ENCODE measurements at regions not wholly inside any gene's neighbourhood (a gene's known extent, or its start where the extent isn't known, plus 50 kb on each side); places are given as distances from the start of the nearest gene placed in this dataset.

GRCh38 chr14:38527502-38527878 is 271.6 kb upstream of the CLEC14A start:
- Histone ChIP-seq H3K9me3 (ENCODE audit: control insufficient read depth, low read depth, low read length) (no peaks in the 10 kb centered on the region), H3K36me3 (ENCODE audit: control insufficient read depth, low read depth, low read length) (no peaks in the 10 kb centered on the region), H3K9ac (ENCODE audit: low read length) (no peak overlapping the region), H3K27ac (ENCODE audit: low read length) (no peak overlapping the region), H3K4me1 (ENCODE audit: control insufficient read depth, low read depth, low read length) (peaks cover 29% of the 10 kb centered on the region), H3K4me3 (ENCODE audit: low read length) (no peak overlapping the region), H3K27me3 (ENCODE audit: control insufficient read depth, insufficient read depth, low read length) (no peaks in the 10 kb centered on the region)

GRCh38 chr14:38526826-38527501 is 271.1 kb upstream of the CLEC14A start:
- no peak overlapping the region for H3K4me3 ChIP-seq (ENCODE audit: low read length)
- no peaks in the 10 kb centered on the region for H3K36me3 ChIP-seq (ENCODE audit: control insufficient read depth, low read depth, low read length)
- H3K4me1 ChIP-seq (ENCODE audit: control insufficient read depth, low read depth, low read length), result peaks cover 30% of the 10 kb centered on the region
- no peak overlapping the region for H3K9ac ChIP-seq (ENCODE audit: low read length)
- H3K27ac ChIP-seq (ENCODE audit: low read length), result no peak overlapping the region
- H3K9me3 ChIP-seq (ENCODE audit: control insufficient read depth, low read depth, low read length), result no peaks in the 10 kb centered on the region
- H3K27me3 ChIP-seq (ENCODE audit: control insufficient read depth, insufficient read depth, low read length), result no peaks in the 10 kb centered on the region

GRCh38 chr14:38524636-38525509 is 269.0 kb upstream of the CLEC14A start:
- H3K4me1 ChIP-seq (ENCODE audit: control insufficient read depth, low read depth, low read length), result peaks cover 30% of the 10 kb centered on the region
- H3K36me3 ChIP-seq (ENCODE audit: control insufficient read depth, low read depth, low read length), result no peaks in the 10 kb centered on the region
- H3K4me3 ChIP-seq (ENCODE audit: low read length), result peak overlapping the region; percentile 20

GRCh38 chr14:38522724-38523123 is 266.8 kb upstream of the CLEC14A start:
- H3K9me3 ChIP-seq (ENCODE audit: control insufficient read depth, low read depth, low read length), result no peaks in the 10 kb centered on the region
- no peak overlapping the region for H3K27ac ChIP-seq (ENCODE audit: low read length)
- H3K4me3 ChIP-seq (ENCODE audit: low read length), result no peak overlapping the region
- H3K4me1 ChIP-seq (ENCODE audit: control insufficient read depth, low read depth, low read length), result peaks cover 30% of the 10 kb centered on the region
- H3K9ac ChIP-seq (ENCODE audit: low read length), result no peak overlapping the region
- H3K36me3 ChIP-seq (ENCODE audit: control insufficient read depth, low read depth, low read length), result no peaks in the 10 kb centered on the region
- no peaks in the 10 kb centered on the region for H3K27me3 ChIP-seq (ENCODE audit: control insufficient read depth, insufficient read depth, low read length)

More at GRCh38 chr14:38524636-38525509, 269.0 kb upstream of the CLEC14A start:
- Histone ChIP-seq H3K27me3 (ENCODE audit: control insufficient read depth, insufficient read depth, low read length) (no peaks in the 10 kb centered on the region), H3K9ac (ENCODE audit: low read length) (no peak overlapping the region), H3K9me3 (ENCODE audit: control insufficient read depth, low read depth, low read length) (no peaks in the 10 kb centered on the region), H3K27ac (ENCODE audit: low read length) (peak overlapping the region; percentile 40)

GRCh38 chr14:38521591-38521990 is 265.7 kb upstream of the CLEC14A start:
- no peak overlapping the region for H3K27ac ChIP-seq (ENCODE audit: low read length)
- no peak overlapping the region for H3K4me3 ChIP-seq (ENCODE audit: low read length)
- H3K4me1 ChIP-seq (ENCODE audit: control insufficient read depth, low read depth, low read length), result peaks cover 26% of the 10 kb centered on the region
- H3K27me3 ChIP-seq (ENCODE audit: control insufficient read depth, insufficient read depth, low read length), result no peaks in the 10 kb centered on the region
- H3K36me3 ChIP-seq (ENCODE audit: control insufficient read depth, low read depth, low read length), result no peaks in the 10 kb centered on the region
- H3K9ac ChIP-seq (ENCODE audit: low read length), result no peak overlapping the region
- no peaks in the 10 kb centered on the region for H3K9me3 ChIP-seq (ENCODE audit: control insufficient read depth, low read depth, low read length)

DNA sequence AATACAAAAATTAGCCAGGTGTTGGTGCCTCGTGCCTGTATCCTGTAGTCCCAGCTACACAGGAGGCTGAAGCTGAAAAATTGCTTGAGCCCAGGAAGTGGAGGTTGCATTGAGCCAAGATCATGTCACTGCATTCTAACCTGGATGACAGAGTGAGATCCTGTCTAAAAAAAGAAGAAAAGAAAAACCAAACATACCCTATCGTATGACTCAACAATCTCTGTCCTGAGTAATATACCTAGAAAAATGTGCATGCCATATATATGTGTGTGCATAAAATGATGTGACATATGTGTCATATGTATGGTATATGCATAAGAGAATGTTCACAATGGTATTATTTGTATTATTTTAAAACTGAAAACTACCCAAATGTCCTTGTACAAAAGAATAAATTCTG is 261.5 kb upstream of the CLEC14A start:
- Histone ChIP-seq H3K27me3 (ENCODE audit: control insufficient read depth, insufficient read depth, low read length) (no peaks in the 10 kb centered on the region), H3K9ac (ENCODE audit: low read length) (no peak overlapping the region), H3K4me1 (ENCODE audit: control insufficient read depth, low read depth, low read length) (peaks cover under 1% of the 10 kb centered on the region), H3K4me3 (ENCODE audit: low read length) (no peak overlapping the region), H3K36me3 (ENCODE audit: control insufficient read depth, low read depth, low read length) (no peaks in the 10 kb centered on the region), H3K27ac (ENCODE audit: low read length) (no peak overlapping the region), H3K9me3 (ENCODE audit: control insufficient read depth, low read depth, low read length) (no peaks in the 10 kb centered on the region)

GRCh38 chr14:38512236-38512635 is 256.3 kb upstream of the CLEC14A start:
- H3K9ac ChIP-seq (ENCODE audit: low read length), result no peak overlapping the region
- no peak overlapping the region for H3K4me3 ChIP-seq (ENCODE audit: low read length)
- H3K27ac ChIP-seq (ENCODE audit: low read length), result no peak overlapping the region
- H3K4me1 ChIP-seq (ENCODE audit: control insufficient read depth, low read depth, low read length), result no peaks in the 10 kb centered on the region
- no peaks in the 10 kb centered on the region for H3K9me3 ChIP-seq (ENCODE audit: control insufficient read depth, low read depth, low read length)
- no peaks in the 10 kb centered on the region for H3K27me3 ChIP-seq (ENCODE audit: control insufficient read depth, insufficient read depth, low read length)
- no peaks in the 10 kb centered on the region for H3K36me3 ChIP-seq (ENCODE audit: control insufficient read depth, low read depth, low read length)

- H3K9ac ChIP-seq (ENCODE audit: low read length), result no peak overlapping the region
- H3K4me3 ChIP-seq (ENCODE audit: low read length), result no peak overlapping the region
- no peaks in the 10 kb centered on the region for H3K4me1 ChIP-seq (ENCODE audit: control insufficient read depth, low read depth, low read length)
- H3K36me3 ChIP-seq (ENCODE audit: control insufficient read depth, low read depth, low read length), result no peaks in the 10 kb centered on the region
- no peaks in the 10 kb centered on the region for H3K27me3 ChIP-seq (ENCODE audit: control insufficient read depth, insufficient read depth, low read length)
- H3K27ac ChIP-seq (ENCODE audit: low read length), result no peak overlapping the region
- H3K9me3 ChIP-seq (ENCODE audit: control insufficient read depth, low read depth, low read length), result no peaks in the 10 kb centered on the region
Measured at GRCh38 chr14:38507299-38507698, 251.4 kb upstream of the CLEC14A start.

- H3K4me3 ChIP-seq (ENCODE audit: low read length), result no peak overlapping the region
- no peaks in the 10 kb centered on the region for H3K9me3 ChIP-seq (ENCODE audit: control insufficient read depth, low read depth, low read length)
- H3K9ac ChIP-seq (ENCODE audit: low read length), result no peak overlapping the region
- H3K4me1 ChIP-seq (ENCODE audit: control insufficient read depth, low read depth, low read length), result no peaks in the 10 kb centered on the region
- no peaks in the 10 kb centered on the region for H3K27me3 ChIP-seq (ENCODE audit: control insufficient read depth, insufficient read depth, low read length)
- H3K36me3 ChIP-seq (ENCODE audit: control insufficient read depth, low read depth, low read length), result no peaks in the 10 kb centered on the region
- no peak overlapping the region for H3K27ac ChIP-seq (ENCODE audit: low read length)
Measured at GRCh38 chr14:38505973-38506249, 250.0 kb upstream of the CLEC14A start.

GRCh38 chr14:38505221-38505972 is 249.5 kb upstream of the CLEC14A start:
- no peaks in the 10 kb centered on the region for H3K36me3 ChIP-seq (ENCODE audit: control insufficient read depth, low read depth, low read length)
- no peaks in the 10 kb centered on the region for H3K4me1 ChIP-seq (ENCODE audit: control insufficient read depth, low read depth, low read length)
- no peak overlapping the region for H3K9ac ChIP-seq (ENCODE audit: low read length)
- H3K27ac ChIP-seq (ENCODE audit: low read length), result no peak overlapping the region
- no peak overlapping the region for H3K4me3 ChIP-seq (ENCODE audit: low read length)
- H3K9me3 ChIP-seq (ENCODE audit: control insufficient read depth, low read depth, low read length), result no peaks in the 10 kb centered on the region
- H3K27me3 ChIP-seq (ENCODE audit: control insufficient read depth, insufficient read depth, low read length), result no peaks in the 10 kb centered on the region

GRCh38 chr14:38504175-38504574 is 248.3 kb upstream of the CLEC14A start:
- H3K4me1 ChIP-seq (ENCODE audit: control insufficient read depth, low read depth, low read length), result no peaks in the 10 kb centered on the region
- no peaks in the 10 kb centered on the region for H3K9me3 ChIP-seq (ENCODE audit: control insufficient read depth, low read depth, low read length)
- H3K4me3 ChIP-seq (ENCODE audit: low read length), result no peak overlapping the region
- no peak overlapping the region for H3K9ac ChIP-seq (ENCODE audit: low read length)
- H3K27ac ChIP-seq (ENCODE audit: low read length), result no peak overlapping the region
- no peaks in the 10 kb centered on the region for H3K27me3 ChIP-seq (ENCODE audit: control insufficient read depth, insufficient read depth, low read length)
- H3K36me3 ChIP-seq (ENCODE audit: control insufficient read depth, low read depth, low read length), result no peaks in the 10 kb centered on the region
